Tibial artery (tissue), 4 donors: ENCODE measurements at regions not wholly inside any gene's neighbourhood (a gene's known extent, or its start where the extent isn't known, plus 50 kb on each side); places are given as distances from the start of the nearest gene placed in this dataset.

Experiments
- DNase-seq, 2 donors: peaks; one replicate each; pipeline ENCODE4 v3.0.0-alpha.2; 2019
- H3K27ac ChIP-seq, 2 donors: fragments of 200-600 bp; sonication (generic) in 1 of 2; 1 replicate in 1 of 2; 2 replicates in 1 of 2; pipeline ENCODE4 v1.5.1; 2018 to 2019; ENCODE audit warnings: mild to moderate bottlenecking in 1 of 2
- H3K27me3 ChIP-seq, 2 donors: fragments of 200-600 bp; sonication (generic) in 1 of 2; one replicate each; pipeline versions ENCODE4 v1.5.1 to v1.6.0; 2016 to 2019
- H3K36me3 ChIP-seq, 3 donors: fragments of 200-600 bp; sonication (generic) in 2 of 3; one replicate each; pipeline ENCODE4 v1.5.1; 2016 to 2019; ENCODE audit warnings: mild to moderate bottlenecking in 2 of 3
- H3K4me1 ChIP-seq, 4 donors: fragments of 200-600 bp; sonication (generic) in 2 of 4; 1 replicate in 3 of 4; 2 replicates in 1 of 4; pipeline ENCODE4 v1.5.1; 2016 to 2019
- H3K4me3 ChIP-seq, 2 donors: fragments of 200-600 bp; sonication (generic) in 1 of 2; 1 replicate in 1 of 2; 2 replicates in 1 of 2; pipeline ENCODE4 v1.5.1; 2018 to 2019; ENCODE audit warnings: mild to moderate bottlenecking in 2 of 2
- H3K9me3 ChIP-seq, 3 donors: fragments of 200-600 bp; sonication (generic) in 1 of 3; one replicate each; pipeline ENCODE4 v1.5.1; 2016 to 2019
- intact Hi-C: fragments of 100-400 bp; cut with DNase I; formaldehyde crosslinking; loops from one replicate; pipeline ENCODE4 v1.15.0; 2023; ENCODE audit warnings: low total_unique reads
- TF ChIP-seq, protein P1 (sequence below), 2 experiments: fragments of 200-600 bp in 1 of 2; fragments of 450-650 bp in 1 of 2; IDR thresholded peaks; one replicate each; pipeline ENCODE4 v1.5.1; 2017 to 2019; ENCODE audit warnings: antibody characterized with exemption in 2 of 2, mild to moderate bottlenecking in 1 of 2, moderate library complexity in 1 of 2

DNA sequence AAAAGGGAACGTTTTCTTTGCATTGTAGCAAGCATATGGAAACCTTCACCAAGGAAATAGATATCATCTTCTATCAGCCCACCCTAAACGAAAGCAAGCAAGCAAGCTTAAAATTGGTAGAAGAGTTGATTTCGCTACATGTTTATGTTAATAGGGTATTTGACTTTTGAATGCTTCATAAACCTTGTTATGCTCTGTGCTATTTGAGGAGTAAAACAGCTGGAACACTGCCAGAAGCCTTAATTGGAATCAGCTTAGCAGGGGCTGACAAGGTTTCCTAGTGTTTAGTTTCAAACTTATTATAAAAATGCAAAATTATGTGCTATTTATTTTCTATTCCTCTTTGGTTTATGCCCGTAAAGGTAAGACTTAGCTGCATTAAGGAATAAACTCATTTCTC lies 70.6 kb upstream of the LINC00305 start:
- H3K27ac ChIP-seq: no peak overlapping the region
- intact Hi-C loops: no loop called here
- H3K36me3 ChIP-seq: no peaks in the 10 kb centered on the region
- TF ChIP-seq, protein P1, sequence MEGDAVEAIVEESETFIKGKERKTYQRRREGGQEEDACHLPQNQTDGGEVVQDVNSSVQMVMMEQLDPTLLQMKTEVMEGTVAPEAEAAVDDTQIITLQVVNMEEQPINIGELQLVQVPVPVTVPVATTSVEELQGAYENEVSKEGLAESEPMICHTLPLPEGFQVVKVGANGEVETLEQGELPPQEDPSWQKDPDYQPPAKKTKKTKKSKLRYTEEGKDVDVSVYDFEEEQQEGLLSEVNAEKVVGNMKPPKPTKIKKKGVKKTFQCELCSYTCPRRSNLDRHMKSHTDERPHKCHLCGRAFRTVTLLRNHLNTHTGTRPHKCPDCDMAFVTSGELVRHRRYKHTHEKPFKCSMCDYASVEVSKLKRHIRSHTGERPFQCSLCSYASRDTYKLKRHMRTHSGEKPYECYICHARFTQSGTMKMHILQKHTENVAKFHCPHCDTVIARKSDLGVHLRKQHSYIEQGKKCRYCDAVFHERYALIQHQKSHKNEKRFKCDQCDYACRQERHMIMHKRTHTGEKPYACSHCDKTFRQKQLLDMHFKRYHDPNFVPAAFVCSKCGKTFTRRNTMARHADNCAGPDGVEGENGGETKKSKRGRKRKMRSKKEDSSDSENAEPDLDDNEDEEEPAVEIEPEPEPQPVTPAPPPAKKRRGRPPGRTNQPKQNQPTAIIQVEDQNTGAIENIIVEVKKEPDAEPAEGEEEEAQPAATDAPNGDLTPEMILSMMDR (IDR thresholded peaks at IDR 0.05): no peak
- no peaks in the 10 kb centered on the region for H3K9me3 ChIP-seq
- H3K4me3 ChIP-seq: no peak overlapping the region
- no peak for DNase-seq
- no peaks in the 10 kb centered on the region for H3K4me1 ChIP-seq
- no peaks in the 10 kb centered on the region for H3K27me3 ChIP-seq

DNA sequence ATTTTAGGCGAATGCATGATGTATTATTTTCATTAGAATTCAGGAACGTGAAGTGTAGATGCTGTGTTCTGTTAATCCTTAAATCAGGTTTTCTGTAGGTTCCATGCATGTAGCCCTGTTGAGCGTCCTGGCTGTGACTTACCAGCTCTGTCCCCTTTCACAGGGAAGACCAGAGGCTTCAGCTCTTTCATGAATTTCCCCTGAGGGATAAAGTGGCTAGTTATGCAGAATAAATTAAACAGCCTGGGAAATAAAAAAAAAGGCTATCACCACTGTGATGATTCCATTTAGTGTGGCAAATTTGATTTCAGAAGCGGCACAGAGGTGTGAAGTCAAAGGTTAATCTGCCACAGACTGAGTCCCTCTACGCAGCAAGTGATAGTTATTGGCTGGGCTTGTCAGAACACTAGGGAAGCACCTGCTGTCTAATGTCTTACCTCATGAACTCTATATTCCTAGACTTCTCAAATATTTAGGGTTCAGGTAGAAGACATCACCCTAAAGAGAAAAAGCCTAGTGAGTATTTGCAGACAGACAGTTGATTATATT lies 61.6 kb upstream of the LINC00305 start:
- peaks cover 0 to 3% of the 10 kb centered on the region in 2 donors for H3K27me3 ChIP-seq
- intact Hi-C loops: no loop called here
- no peak overlapping the region for H3K27ac ChIP-seq
- DNase-seq: no peak
- H3K4me3 ChIP-seq: no peak overlapping the region
- H3K4me1 ChIP-seq: no peaks in the 10 kb centered on the region
- H3K9me3 ChIP-seq: no peaks in the 10 kb centered on the region
- no peaks in the 10 kb centered on the region for H3K36me3 ChIP-seq
- TF ChIP-seq, protein P1 (IDR thresholded peaks at IDR 0.05): no peak

DNA sequence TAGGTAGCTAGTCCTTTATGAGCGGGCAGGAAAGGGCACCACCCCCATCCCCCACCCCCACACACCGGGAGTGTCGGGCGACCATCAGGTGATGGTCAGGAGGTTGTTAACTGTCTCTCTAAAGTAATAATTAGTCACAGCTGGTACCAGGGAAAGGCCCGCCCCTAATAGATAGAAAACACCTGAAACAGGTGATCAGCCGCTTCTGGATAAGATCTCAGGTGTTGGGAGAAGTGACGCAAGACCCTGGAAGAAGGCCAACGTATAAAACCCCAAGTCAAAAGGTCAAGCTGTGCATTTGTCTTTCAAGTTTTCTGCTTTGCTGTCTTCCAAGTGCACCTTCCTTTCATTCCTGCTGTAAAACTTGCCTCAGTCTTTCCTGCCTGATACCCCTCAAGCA lies 59.6 kb upstream of the LINC00305 start:
- no peaks in the 10 kb centered on the region for H3K9me3 ChIP-seq
- no peak overlapping the region for H3K4me3 ChIP-seq
- no peak for DNase-seq
- H3K27me3 ChIP-seq: peaks cover 0 to 3% of the 10 kb centered on the region in 2 donors
- H3K27ac ChIP-seq: no peak overlapping the region
- TF ChIP-seq, protein P1 (IDR thresholded peaks at IDR 0.05): no peak
- no peaks in the 10 kb centered on the region for H3K36me3 ChIP-seq
- H3K4me1 ChIP-seq: no peaks in the 10 kb centered on the region
- intact Hi-C loops: no loop called here

DNA sequence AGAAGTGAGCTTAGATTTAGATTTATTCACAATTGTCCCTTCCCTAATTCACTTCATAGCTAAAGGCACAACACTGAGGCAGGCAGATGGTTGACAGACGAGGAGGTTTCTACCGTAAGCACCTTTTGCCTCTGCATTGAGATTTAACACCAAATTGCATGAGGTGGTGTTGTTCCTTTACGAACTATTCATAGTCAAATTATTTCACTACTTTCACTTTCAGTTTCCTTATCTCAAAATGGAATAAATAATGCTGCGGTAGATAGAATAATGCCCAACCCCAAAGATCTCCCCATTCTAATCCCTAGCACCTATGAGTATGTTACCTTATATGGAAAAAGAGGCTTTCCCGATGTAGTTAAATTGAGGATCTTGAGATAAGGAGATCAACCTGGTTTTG lies 58.9 kb upstream of the LINC00305 start:
- Histone ChIP-seq H3K4me3 (no peak overlapping the region), H3K27me3 (peaks cover 0 to 3% of the 10 kb centered on the region in 2 donors), H3K36me3 (no peaks in the 10 kb centered on the region), H3K9me3 (no peaks in the 10 kb centered on the region), H3K4me1 (no peaks in the 10 kb centered on the region), H3K27ac (no peak overlapping the region)
- DNase-seq: no peak
- intact Hi-C loops: no loop called here
- TF ChIP-seq, protein P1 (IDR thresholded peaks at IDR 0.05): no peak

DNA sequence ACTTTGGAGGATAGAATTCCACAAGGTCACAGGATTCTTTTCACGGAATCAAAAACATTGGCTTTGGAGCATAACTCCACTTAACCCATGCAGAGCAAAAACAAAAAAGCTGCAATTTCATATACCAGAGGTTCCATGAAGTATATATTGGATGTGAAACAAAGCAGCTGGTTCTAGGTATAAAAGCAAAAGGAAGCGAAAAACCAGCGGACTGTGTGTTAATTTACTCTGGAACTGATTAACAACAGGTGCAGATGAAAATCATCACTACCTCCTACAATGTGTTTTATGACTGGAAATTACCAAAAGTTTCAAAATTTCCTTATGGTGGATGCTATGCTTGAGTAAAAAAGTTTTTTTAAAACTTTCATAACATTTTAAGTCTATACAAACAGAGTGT lies 54.4 kb upstream of the LINC00305 start:
- TF ChIP-seq, protein P1 (IDR thresholded peaks at IDR 0.05): no peak
- no peaks in the 10 kb centered on the region for H3K36me3 ChIP-seq
- intact Hi-C loops: no loop called here

DNA sequence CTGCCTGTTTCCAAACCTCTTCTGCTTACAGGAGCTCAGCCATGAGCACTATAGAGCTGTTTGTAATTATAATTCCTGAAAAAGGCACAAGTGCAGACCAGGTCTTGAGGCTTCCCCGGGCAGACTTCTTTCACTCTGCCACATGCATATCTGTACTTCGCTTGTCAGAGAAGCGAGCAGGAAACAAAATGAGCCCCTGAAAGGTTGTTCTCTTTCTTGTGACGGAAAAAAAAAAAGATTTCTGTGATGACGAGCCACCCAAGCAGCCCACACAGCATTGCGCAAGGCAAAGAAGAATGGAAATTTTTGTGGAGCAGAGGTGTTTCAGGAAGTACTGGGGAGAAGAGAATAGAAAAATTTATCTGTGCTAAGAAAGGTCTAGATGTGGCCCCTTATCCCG lies 54.0 kb upstream of the LINC00305 start:
- Histone ChIP-seq H3K36me3 (no peaks in the 10 kb centered on the region), H3K27me3 (no peaks in the 10 kb centered on the region), H3K4me1 (no peaks in the 10 kb centered on the region), H3K4me3 (no peak overlapping the region), H3K27ac (no peak overlapping the region), H3K9me3 (no peaks in the 10 kb centered on the region)
- intact Hi-C loops: no loop called here
- DNase-seq: no peak
- TF ChIP-seq, protein P1 (IDR thresholded peaks at IDR 0.05): no peak

More for the DNA sequence above, 54.4 kb upstream of the LINC00305 start:
- Histone ChIP-seq H3K4me3 (no peak overlapping the region), H3K4me1 (no peaks in the 10 kb centered on the region), H3K27ac (no peak overlapping the region), H3K27me3 (no peaks in the 10 kb centered on the region), H3K9me3 (no peaks in the 10 kb centered on the region)
- DNase-seq: no peak
